ENCODE measurements at regions not wholly inside any gene's neighbourhood (a gene's known extent, or its start where the extent isn't known, plus 50 kb on each side); places are given as distances from the start of the nearest gene placed in this dataset.

DNA sequence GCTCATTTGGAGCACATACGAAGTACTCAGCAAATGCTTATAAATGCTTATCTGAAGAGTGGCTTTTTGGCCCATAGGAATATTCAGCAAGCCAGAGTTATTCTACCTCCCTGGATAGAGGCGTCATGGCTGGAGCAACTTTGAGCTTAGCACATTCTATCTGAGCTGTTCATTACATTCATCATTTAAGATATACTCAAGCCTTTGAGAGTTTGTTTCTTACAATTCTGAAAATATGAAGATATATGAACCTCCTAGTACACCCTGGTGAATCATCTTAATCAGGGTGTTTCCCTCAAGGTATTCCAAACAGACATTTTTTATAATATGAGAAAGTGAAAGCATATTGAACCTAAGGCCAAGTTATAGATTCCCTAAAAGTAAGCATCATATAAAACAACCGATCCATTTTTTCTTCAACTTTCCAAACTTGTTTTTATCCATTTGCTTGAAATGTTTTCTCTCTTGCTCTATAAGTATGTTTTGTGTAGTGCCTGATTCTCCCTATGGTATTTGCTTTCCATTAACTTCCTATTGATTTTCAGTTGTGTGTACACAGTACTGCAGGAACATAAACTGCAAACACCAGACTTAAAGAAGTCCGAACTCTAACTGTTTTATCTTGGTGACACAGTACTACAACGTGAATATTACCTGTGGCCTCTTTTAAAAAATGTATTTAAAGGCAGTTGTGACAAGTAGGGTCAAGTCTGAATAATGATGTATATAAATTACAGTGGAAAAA lies 139.7 kb upstream of the PTPRK start:
- DNase-seq = no peak

DNA sequence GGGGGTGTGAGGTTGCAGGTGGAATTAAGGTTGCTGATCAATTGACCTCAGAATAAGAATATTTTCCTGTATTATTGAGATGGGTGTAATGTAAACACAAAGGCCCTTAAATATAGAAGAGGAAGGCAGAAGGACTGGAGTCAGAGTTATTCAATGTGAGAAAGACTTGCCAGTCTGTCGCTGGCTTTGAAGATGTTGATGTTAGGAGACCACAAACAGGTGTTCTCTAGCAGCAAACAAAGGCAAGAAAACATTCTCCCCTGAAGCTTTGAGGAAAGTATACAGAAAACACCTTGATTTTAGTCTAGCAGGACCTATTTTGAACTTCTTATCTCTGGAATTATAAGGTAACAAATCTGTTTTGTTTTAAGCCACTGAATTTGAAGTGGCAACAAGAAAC lies 138.9 kb upstream of the PTPRK start:
- no peak for DNase-seq

DNA sequence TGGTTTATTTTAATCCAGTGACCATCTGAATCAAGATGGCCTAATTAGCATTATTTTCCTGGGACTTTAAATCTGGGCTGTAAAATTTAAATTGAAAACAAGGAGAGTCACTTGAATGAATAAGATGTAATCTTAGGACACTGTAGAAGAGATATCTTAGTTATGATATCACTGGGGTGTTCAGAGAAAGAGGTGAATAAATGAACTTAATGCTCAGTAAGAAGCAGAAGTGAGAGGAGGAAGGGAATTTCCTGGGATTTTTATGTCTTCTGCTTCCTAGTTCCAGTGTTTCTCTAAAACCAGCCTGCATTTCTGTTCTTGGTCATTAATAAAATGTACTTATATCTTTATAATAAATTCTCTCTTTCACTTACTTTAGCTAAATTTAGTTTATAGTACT lies 136.8 kb upstream of the PTPRK start:
- no peak for DNase-seq

DNA sequence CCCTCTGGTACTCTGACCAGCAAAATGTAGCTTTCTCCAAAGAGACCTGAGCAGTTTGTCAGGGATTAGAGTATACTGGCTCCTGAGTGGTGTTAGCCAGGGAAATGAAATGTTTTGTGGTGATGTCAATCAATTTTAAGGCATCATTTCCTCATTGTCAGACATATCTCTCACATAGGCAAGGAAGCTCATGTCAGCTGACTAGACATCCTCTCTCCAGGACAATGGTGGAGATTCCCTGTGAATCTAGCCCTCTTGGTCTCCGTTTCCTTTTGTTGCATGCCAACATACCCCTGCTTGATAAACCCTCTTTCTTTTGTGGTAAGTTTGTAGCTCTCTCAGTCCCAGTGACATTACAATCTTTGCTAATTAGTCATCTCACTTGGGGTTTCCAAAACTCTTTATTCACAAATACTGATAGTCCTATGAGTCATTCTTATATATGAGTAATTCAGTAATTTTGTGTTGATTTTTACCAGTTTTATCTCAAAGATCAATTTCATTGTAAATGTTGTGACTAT lies 135.6 kb upstream of the PTPRK start:
- DNase-seq = peak; percentile 7 to 17

DNA sequence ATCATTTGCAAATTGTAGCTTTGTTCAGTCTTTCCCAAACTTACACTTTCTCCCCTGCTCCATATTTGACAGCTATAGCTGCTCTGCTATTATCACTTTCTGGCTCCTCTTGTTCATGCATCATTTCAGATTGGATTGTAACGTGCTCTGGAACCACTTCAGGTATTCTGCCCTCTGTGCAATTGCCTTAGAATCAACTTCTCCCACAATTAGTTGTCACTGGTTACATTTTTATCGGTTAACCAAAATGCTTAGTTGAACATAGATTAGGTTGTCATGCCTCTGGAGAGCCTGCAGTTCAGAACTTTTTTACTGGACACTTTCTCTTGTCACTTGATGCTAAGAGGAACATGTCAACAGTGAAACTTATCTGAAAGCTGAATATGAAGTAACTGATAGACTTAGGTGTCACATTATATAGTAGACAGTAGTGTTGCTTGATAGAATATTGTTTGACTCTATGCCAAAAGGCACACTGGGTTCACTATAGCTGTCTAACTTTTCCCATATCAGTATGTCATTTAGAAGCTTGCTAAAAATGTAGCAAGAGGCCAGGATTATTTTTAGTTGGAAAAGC lies 127.7 kb upstream of the PTPRK start:
- no peak for DNase-seq

DNA sequence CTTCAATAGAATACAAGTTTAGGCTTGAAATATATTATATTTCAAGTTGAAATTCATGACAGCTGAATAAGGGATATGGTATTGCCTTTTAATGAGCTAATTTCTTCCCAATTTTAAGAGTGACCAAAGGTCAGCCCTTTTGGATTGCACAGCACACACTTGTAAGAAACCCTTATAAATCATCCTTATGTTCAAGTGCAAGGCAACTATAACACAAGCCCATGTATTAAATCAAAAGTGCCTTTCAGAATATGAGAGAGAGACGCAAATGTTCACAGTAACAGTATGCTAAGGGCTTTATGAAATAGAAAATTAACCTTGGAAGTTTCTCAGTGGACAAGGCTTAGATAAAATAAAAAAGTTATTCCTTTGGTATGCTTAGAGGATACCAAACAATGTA lies 121.7 kb upstream of the PTPRK start:
- no peak for DNase-seq

DNA sequence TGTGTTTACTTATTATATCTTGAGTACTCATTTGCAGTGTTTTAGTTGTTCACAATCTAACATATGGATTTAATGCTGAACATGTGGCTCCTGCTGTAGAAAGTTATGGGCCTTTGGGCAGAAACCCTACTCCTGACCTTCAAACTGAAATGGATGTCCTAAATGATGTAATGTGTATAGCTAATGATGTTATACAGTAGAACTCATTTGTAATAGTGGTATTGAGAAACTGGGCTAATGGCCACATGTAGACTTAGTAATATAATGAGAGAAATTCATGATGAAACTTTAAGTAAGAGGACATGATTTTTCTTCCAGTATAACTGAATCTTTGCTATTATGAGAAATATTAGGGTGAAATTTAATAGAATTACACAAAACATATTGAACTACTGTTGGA lies 121.3 kb upstream of the PTPRK start:
- no peak for DNase-seq

DNA sequence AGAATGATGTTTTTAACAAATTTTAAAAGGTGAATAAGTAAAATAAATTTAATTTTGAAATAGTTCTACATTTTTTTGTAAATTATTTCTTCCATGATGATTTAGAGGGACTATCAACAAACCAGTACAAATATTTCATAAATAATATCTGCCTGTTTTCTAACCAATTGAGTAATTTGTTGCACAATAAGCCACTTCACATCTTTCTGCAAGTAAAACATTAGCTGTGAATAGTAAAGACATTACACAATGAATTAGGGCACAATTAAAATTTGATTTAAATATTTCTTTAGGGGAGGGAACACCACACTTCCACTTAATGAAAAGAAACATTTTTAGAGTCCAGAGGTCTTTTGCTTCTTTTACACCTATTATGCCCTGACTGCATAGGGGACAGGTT lies 118.4 kb upstream of the PTPRK start:
- no peak for DNase-seq

DNA sequence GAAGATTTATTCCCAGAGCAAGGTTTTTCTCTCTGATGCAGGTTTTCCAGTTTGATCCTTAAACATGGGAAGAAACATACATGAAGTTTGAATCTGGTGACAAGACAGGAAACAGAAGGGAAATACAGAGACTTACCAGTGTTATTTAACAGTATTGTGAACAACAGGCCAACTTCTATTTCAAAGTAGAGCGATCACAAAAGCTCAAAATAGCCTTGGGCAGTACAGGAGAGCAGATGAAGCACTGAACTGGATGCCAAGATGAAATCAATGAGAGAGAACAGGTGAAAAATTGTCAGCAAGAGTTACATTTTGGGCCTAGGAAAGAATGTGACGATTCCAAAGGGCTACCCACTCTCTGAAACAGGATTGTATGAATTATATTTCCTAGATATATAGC lies 114.8 kb upstream of the PTPRK start:
- DNase-seq = no peak

DNA sequence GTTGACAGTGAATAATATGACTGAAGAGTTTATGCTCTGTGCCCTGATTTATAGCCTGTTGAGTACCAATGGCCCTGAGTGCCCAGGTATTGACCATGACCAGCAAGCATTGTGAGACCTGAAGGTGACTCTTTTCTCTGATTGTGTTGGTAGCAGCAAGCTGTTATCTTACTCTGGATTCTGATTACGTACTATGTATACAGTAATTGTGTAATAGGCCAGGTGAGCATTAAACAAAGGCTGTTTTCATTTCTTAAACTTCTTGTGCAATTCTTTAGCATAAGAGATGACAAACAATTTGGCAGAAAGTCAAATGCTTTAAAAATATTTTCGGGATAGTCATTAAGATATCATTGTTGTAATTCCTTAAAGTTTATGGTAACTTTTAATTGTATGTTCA lies 111.7 kb upstream of the PTPRK start:
- no peak for DNase-seq

DNA sequence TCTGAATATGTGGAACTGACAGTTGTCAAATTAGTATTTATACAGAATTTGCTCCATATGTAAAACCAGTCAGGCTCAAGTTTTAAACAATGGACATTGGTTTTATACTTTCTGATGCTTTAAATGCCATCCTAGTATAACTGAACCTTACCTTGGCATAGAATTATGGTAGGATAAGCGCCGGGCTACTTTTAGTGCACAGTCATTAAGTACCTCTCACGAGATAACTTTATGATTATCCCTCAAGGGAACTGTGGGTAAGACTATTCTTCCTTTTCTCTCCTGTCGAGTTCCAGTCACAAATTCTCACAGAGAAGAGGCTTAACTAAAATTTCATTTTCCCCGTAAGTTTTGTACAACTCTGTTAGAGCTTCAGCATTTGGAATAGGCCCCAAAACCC lies 110.6 kb upstream of the PTPRK start:
- DNase-seq = no peak

DNA sequence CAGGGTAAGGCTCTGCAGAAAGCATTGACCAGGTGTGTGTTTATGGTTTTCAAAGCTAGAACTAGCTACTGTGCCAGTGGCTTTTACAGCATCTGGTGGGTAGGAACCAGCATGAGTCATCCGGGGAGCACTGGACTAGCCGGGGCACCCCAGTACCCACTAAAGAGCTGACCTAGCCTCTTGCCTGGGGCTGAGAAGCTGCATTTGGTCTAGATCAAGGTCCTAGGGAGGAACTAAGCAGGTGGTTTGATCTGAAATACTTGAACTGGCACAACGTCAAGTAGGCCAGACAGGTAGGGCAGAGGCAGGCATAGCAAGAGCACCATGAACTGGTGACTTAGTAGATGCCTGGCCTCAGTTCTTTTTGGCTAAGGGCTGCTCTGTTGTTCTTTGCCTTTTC lies 109.8 kb upstream of the PTPRK start:
- no peak for DNase-seq

DNA sequence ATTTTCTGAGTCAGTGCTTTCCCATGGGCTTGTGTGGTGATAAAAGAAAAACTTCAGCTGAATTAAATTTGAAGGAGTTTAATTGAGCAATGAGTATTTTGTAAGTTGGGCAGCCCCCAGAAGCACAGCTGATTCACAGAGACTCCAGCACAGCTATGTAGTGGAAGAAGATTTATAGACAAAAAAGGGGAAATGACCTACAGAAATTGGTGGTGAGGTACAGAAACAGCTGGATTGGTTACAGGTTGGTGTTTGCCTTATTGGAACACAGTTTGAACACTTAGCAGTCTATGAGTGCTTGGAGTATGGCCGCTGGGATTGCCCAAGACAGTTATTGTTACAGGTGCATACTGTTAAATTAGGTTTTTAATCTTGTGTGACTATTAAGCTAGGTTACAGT lies 96.9 kb upstream of the PTPRK start:
- no peak for DNase-seq

DNA sequence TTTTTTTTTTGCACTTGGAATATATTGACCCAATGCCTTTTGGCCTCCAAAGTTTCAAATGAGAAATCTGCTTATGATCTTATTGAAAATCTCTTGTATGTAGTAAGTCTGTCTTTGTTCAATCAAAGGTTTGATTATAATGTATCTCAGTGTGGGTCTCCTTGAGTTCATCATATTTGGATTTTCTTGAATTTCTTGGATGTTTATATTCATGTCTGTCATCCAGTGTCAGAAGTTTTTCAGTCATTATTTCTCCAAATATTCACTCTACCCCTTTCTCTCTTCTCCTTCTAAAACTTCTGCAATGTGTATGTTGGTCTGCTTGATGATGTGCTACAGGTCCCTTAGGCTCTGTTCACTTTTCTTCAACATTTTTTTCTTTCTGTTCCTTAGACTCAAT lies 95.9 kb upstream of the PTPRK start:
- no peak for DNase-seq

DNA sequence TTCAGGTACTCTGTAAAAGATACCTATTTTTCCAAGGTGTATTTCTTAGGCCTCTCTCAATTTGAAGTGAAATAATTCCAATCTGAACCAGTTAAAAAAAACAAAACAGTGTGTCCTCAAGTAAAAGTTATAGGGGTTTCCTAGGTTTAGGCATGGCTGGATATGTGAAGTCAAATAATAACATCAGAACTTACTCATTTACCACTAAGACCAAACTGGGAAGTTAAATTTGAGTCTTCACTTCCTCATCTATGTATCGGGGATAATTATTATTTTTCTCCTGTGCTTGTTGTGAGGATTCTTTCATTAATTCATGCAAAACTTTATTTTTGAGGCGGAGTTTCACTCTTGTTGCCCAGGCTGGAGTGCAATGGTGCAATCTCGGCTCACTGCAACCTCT lies 86.2 kb upstream of the PTPRK start:
- DNase-seq = no peak

DNA sequence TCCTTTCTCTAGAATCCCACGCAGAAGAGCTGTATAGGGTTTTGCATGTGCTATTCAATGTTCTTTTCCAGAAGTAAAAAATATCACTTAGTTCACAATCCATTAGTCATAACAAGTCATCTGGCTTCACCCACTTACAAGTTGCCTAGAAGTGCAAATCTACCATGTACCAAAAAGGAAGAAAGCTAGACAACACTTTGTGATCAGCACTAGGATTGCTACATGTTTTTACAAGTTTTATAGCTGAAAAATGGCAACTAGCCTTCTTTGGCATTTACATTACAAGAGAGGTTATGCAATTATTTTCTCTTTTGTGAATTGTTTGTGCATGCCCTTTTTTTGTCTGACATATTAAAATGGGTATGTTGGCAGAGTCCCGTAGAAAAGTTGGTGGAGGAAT lies 85.6 kb upstream of the PTPRK start:
- DNase-seq = no peak

DNA sequence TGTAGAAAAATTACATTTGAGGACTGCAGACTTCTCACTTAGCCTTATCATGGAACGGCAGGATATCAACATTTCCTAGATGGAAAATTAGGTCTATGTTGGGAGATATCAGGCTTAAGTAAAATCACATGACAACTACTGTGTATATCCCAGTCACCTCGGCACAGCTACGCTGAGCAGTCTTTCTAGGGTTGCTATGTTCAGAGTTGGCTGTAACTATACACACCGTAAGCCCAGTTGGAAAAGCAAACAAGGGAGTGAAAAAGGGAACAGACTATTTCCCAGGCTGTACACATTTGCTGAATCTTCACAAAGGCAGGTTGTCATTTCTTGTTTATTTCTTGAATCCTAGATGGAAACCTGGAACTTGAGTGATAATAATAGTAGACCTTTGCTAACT lies 80.7 kb upstream of the PTPRK start:
- no peak for DNase-seq

DNA sequence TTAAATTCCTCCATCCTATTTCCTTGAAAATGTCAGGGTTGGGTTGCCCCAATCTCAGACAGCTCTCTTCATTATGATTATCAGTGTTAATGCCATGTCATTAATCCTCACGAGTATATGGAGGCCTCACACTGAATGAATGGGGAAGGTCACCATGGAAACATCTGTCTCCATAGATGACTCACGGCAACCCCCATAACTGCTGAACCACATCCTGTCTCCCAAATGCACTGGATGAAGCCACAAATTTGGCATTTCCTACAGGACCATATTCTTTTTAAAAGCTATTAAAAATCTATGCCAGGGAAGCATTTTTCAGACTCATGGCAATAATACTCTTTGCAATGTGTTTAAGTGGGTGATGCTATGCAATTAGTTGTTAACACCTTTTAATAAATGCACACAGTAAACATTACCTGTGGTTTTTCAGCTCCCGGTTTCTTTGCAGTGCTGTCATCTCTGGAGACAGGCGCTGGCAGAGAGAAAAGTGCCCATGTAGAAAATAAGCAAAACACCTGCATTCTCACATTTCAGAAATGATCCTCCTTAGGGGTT lies 80.1 kb upstream of the PTPRK start:
- DNase-seq = no peak

DNA sequence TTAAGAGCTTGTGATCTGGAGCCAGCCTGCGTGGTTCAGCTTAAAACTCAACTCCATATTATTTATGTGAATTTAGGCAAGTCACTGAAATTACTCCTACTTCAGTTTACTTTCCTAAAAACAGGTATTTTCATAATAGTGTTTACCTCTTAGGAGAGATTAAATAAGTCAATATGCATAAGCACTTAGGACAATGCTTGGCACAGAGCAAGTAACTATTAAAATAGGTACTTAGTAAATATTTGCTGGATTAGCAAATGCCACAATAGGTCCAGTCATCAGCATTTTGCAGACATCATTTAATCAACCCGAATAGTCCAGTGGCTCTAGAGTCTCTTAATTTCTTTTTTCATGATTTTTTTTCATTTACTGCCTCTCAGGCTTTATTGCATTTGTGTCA lies 78.6 kb upstream of the PTPRK start:
- DNase-seq = no peak

DNA sequence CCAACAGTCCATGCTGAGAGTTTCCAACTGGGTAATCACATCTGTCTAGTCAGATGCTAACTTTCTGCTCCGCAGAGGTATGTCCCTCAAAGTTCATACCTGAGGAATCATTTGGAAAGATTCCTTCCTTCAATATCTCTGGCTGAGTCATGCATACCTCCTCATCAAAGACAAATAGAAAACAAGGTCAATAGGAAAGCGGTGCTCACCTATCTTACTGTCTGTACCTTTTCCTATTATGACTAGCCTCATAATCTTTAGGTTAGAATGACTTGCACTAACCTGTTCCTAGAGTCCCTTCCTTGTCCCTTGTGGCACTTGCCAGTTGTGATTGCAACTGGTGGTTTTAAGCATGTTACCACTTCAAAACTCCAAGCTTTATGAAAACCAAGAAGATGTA lies 78.2 kb upstream of the PTPRK start:
- no peak for DNase-seq

DNA sequence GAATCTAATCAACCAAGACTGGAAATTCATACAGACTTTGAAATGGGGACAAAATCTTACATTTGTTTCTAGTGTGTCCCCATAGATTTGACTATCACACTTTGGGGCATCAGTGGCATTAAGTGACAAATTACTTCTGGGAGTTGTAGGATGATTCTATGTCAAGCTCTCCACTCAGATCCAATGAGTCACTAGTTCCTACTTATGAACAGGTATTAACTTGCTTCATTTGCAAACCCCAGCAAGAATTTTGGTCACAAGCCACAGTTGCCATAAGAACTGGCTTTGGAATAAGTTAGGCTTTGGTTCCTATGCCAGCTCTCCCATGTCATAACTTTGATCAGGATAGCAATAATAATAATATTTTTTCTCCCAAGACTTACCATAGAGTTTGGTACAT lies 77.6 kb upstream of the PTPRK start:
- no peak for DNase-seq

DNA sequence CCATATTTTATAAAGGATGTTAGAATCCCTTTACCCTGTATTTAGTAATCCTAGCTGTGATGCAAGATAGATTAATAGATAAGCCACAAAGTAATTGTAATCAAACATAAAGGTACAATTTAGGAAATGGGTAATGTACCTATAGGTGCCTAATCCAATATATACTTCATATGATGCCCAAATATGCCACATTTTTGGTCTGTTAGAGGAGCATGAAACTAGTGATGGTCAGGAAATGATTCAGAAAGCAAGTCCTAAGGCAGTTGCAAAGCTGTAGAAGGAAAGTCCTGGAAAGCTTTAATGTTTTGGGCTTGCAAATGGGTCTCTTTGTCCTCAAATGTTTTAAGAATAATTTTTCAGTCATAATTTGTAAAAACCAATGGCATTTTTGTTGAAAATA lies 76.6 kb upstream of the PTPRK start:
- DNase-seq = no peak

DNA sequence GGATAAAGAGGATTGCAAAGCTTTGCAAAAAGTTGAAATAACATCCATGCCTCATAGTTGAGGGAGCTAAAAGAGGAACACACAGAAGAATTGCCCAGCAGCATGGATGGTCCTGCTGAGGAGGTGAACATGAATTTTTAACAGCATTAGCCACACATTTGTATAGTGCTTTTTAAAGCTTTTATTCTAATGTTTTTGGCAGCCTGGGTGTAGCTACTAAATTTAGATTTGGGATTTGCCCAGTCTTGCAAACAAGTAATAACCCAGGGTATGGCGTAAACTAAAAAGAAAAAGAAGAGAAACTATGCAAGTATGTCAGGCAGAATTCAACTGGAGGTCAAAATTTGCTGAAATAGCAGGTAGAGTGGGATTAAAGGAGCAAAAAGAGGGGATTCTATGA lies 75.1 kb upstream of the PTPRK start:
- no peak for DNase-seq

DNA sequence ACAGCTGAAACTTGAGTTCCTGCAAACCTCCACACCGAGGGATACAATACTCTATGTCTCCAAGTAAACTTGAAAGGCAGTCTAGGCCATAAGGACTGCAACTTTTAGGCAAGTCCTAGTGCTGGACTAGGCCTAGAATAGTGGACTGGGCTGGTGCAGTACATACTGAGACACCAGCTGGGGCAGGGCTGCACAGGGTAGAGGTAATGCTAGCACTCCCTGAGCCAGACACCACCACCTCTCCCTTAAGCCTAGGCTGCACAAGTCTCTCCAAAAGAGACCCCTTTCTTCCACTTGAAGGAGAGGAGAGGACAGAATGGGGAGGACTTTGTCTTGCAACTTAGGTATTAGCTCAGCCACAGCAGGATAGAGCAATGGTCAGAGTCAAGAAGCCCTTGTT lies 65.7 kb upstream of the PTPRK start:
- DNase-seq = no peak
